Thyroid gland (tissue), 4 donors: ENCODE measurements at regions not wholly inside any gene's neighbourhood (a gene's known extent, or its start where the extent isn't known, plus 50 kb on each side); places are given as distances from the start of the nearest gene placed in this dataset.

Experiments used
- CTCF ChIP-seq, 6 experiments: fragments of 200-600 bp in 3 of 6; fragments of 450-650 bp in 3 of 6; sonication (generic) in 3 of 6; IDR thresholded peaks; one replicate each; pipeline ENCODE4 v1.5.1; 2016 to 2019; ENCODE audit warnings: antibody characterized with exemption in 6 of 6, mild to moderate bottlenecking in 2 of 6, inconsistent platforms in 1 of 6, moderate library complexity in 1 of 6
- POLR2A ChIP-seq, 2 donors: fragments of 450-650 bp; IDR thresholded peaks; one replicate each; pipeline ENCODE4 v1.6.1; 2017; ENCODE audit warnings: antibody characterized with exemption in 2 of 2, mild to moderate bottlenecking in 2 of 2, moderate library complexity in 1 of 2

DNA sequence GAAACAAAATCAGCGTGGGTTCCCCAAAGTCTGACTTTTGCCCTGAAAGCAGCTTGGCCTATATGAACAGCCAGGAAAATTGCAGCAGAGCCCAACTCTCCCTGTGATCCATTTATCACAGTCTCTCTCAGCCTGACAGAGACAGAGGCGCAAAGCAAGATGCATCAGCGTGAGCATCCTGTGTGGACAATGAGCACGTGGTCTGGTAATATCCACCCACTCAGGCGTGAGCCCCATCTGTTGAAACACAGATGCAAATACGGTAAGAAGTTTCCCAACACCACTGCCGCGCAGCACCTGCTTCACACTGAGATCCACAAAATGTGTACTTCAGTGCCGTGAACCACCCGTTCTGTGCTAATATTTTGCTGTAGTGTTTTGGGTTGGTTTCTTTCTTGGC lies 114.6 kb downstream of the MRPL36 start:
- TF ChIP-seq CTCF (IDR thresholded peaks at IDR 0.05) = no peak
- TF ChIP-seq POLR2A (IDR thresholded peaks at IDR 0.05) = no peak
